Activated naive CD8-positive, alpha-beta T cell treated with anti-CD3 and anti-CD28 coated beads, Interleukin-2, amount 50 U/mL, for 24 hours (primary cell): ENCODE measurements at regions not wholly inside any gene's neighbourhood (a gene's known extent, or its start where the extent isn't known, plus 50 kb on each side); places are given as distances from the start of the nearest gene placed in this dataset.

Experiments used
- ATAC-seq: fragments of 150-1000 bp; cut with Tn5 transposase; one replicate; pipeline ENCODE4 v1.10.0; 2021
- DNase-seq: peaks from one replicate; pipeline ENCODE4 v3.0.0; 2021
- H3K27ac Mint-ChIP-seq: one replicate; pipeline ENCODE4 v1.8.0; 2021; ENCODE audit warnings: mild to moderate bottlenecking, mixed read lengths
- H3K27me3 Mint-ChIP-seq: one replicate; pipeline ENCODE4 v1.8.0; 2021; ENCODE audit warnings: mixed read lengths
- H3K36me3 Mint-ChIP-seq: one replicate; pipeline ENCODE4 v1.8.0; 2021; ENCODE audit warnings: low read depth, mixed read lengths
- H3K4me1 Mint-ChIP-seq: one replicate; pipeline ENCODE4 v1.8.0; 2021; ENCODE audit warnings: mixed read lengths
- H3K4me3 Mint-ChIP-seq: one replicate; pipeline ENCODE4 v1.8.0; 2021; ENCODE audit warnings: mild to moderate bottlenecking, moderate library complexity, mixed read lengths
- H3K9me3 Mint-ChIP-seq: one replicate; pipeline ENCODE4 v1.8.0; 2021; ENCODE audit warnings: mixed read lengths

- no peaks in the 10 kb centered on the region for H3K27me3 Mint-ChIP-seq
- no peaks in the 10 kb centered on the region for H3K36me3 Mint-ChIP-seq
- no peaks in the 10 kb centered on the region for H3K9me3 Mint-ChIP-seq
- ATAC-seq = no peak
- no peak overlapping the region for H3K4me3 Mint-ChIP-seq
- no peak for DNase-seq
- H3K4me1 Mint-ChIP-seq = peaks cover 54% of the 10 kb centered on the region
- H3K27ac Mint-ChIP-seq = no peak overlapping the region
Observed at GRCh38 chr3:68059628-68060152, 405.3 kb upstream of the SUCLG2 start.

GRCh38 chr3:68057637-68058320 is 403.4 kb upstream of the SUCLG2 start:
- no peaks in the 10 kb centered on the region for H3K9me3 Mint-ChIP-seq
- H3K4me1 Mint-ChIP-seq = peaks cover 54% of the 10 kb centered on the region
- H3K4me3 Mint-ChIP-seq = no peak overlapping the region
- no peaks in the 10 kb centered on the region for H3K27me3 Mint-ChIP-seq
- H3K27ac Mint-ChIP-seq = peak overlapping the region; percentile 49
- ATAC-seq (peak; percentile 91), DNase-seq (peak; percentile 42)
- H3K36me3 Mint-ChIP-seq = no peaks in the 10 kb centered on the region

- no peak for ATAC-seq
- H3K36me3 Mint-ChIP-seq = no peaks in the 10 kb centered on the region
- no peak overlapping the region for H3K27ac Mint-ChIP-seq
- H3K4me1 Mint-ChIP-seq = peaks cover 45% of the 10 kb centered on the region
- DNase-seq = no peak
- no peak overlapping the region for H3K4me3 Mint-ChIP-seq
- H3K9me3 Mint-ChIP-seq = no peaks in the 10 kb centered on the region
- H3K27me3 Mint-ChIP-seq = no peaks in the 10 kb centered on the region
Observed at GRCh38 chr3:68056556-68056955, 402.1 kb upstream of the SUCLG2 start.

GRCh38 chr3:68055215-68055614 is 400.8 kb upstream of the SUCLG2 start:
- H3K27me3 Mint-ChIP-seq = no peaks in the 10 kb centered on the region
- no peak for ATAC-seq
- no peaks in the 10 kb centered on the region for H3K36me3 Mint-ChIP-seq
- no peak for DNase-seq
- H3K27ac Mint-ChIP-seq = no peak overlapping the region
- peaks cover 35% of the 10 kb centered on the region for H3K4me1 Mint-ChIP-seq
- H3K4me3 Mint-ChIP-seq = no peak overlapping the region
- no peaks in the 10 kb centered on the region for H3K9me3 Mint-ChIP-seq

- Mint-ChIP-seq H3K4me1 (no peaks in the 10 kb centered on the region), H3K36me3 (no peaks in the 10 kb centered on the region)
- no peak for ATAC-seq
Observed at GRCh38 chr3:68049776-68050175, 395.4 kb upstream of the SUCLG2 start.

GRCh38 chr3:68045976-68046375 is 391.6 kb upstream of the SUCLG2 start:
- H3K36me3 Mint-ChIP-seq = no peaks in the 10 kb centered on the region
- H3K9me3 Mint-ChIP-seq = peaks cover 10% of the 10 kb centered on the region
- H3K4me3 Mint-ChIP-seq = no peak overlapping the region
- no peaks in the 10 kb centered on the region for H3K4me1 Mint-ChIP-seq
- H3K27me3 Mint-ChIP-seq = no peaks in the 10 kb centered on the region
- ATAC-seq (no peak), DNase-seq (no peak)
- H3K27ac Mint-ChIP-seq = no peak overlapping the region

More at GRCh38 chr3:68049776-68050175, 395.4 kb upstream of the SUCLG2 start:
- H3K9me3 Mint-ChIP-seq = peaks cover 10% of the 10 kb centered on the region
- H3K27me3 Mint-ChIP-seq = no peaks in the 10 kb centered on the region
- no peak for DNase-seq
- H3K4me3 Mint-ChIP-seq = no peak overlapping the region
- H3K27ac Mint-ChIP-seq = no peak overlapping the region

- H3K27ac Mint-ChIP-seq = no peak overlapping the region
- H3K27me3 Mint-ChIP-seq = no peaks in the 10 kb centered on the region
- DNase-seq (no peak), ATAC-seq (no peak)
- no peaks in the 10 kb centered on the region for H3K36me3 Mint-ChIP-seq
- H3K4me1 Mint-ChIP-seq = no peaks in the 10 kb centered on the region
- H3K4me3 Mint-ChIP-seq = no peak overlapping the region
- H3K9me3 Mint-ChIP-seq = peaks cover 3% of the 10 kb centered on the region
Observed at GRCh38 chr3:68033867-68034266, 379.5 kb upstream of the SUCLG2 start.

GRCh38 chr3:68032209-68032608 is 377.8 kb upstream of the SUCLG2 start:
- H3K27me3 Mint-ChIP-seq = no peaks in the 10 kb centered on the region
- H3K4me3 Mint-ChIP-seq = no peak overlapping the region
- DNase-seq = no peak
- no peaks in the 10 kb centered on the region for H3K4me1 Mint-ChIP-seq
- H3K9me3 Mint-ChIP-seq = peaks cover 3% of the 10 kb centered on the region
- no peak overlapping the region for H3K27ac Mint-ChIP-seq
- no peak for ATAC-seq
- H3K36me3 Mint-ChIP-seq = no peaks in the 10 kb centered on the region

- H3K4me3 Mint-ChIP-seq = no peak overlapping the region
- no peaks in the 10 kb centered on the region for H3K27me3 Mint-ChIP-seq
- H3K9me3 Mint-ChIP-seq = no peaks in the 10 kb centered on the region
- ATAC-seq = no peak
- H3K4me1 Mint-ChIP-seq = peaks cover 6% of the 10 kb centered on the region
- no peaks in the 10 kb centered on the region for H3K36me3 Mint-ChIP-seq
- H3K27ac Mint-ChIP-seq = peak overlapping the region; percentile 21
- DNase-seq = no peak
Observed at GRCh38 chr3:68025189-68025588, 370.8 kb upstream of the SUCLG2 start.

- Mint-ChIP-seq H3K27ac (no peak overlapping the region), H3K9me3 (no peaks in the 10 kb centered on the region), H3K4me3 (no peak overlapping the region), H3K36me3 (no peaks in the 10 kb centered on the region), H3K4me1 (peaks cover 2% of the 10 kb centered on the region), H3K27me3 (no peaks in the 10 kb centered on the region)
- ATAC-seq = no peak
- DNase-seq = no peak
Observed at GRCh38 chr3:68019876-68020275, 365.5 kb upstream of the SUCLG2 start.

- Mint-ChIP-seq H3K36me3 (no peaks in the 10 kb centered on the region), H3K27me3 (no peaks in the 10 kb centered on the region), H3K4me1 (peaks cover 2% of the 10 kb centered on the region), H3K27ac (no peak overlapping the region), H3K9me3 (no peaks in the 10 kb centered on the region), H3K4me3 (no peak overlapping the region)
- no peak for ATAC-seq
- no peak for DNase-seq
Observed at GRCh38 chr3:68018275-68018674, 363.9 kb upstream of the SUCLG2 start.

- Mint-ChIP-seq H3K36me3 (no peaks in the 10 kb centered on the region), H3K27ac (no peak overlapping the region), H3K4me1 (peaks cover 2% of the 10 kb centered on the region), H3K4me3 (no peak overlapping the region), H3K27me3 (no peaks in the 10 kb centered on the region), H3K9me3 (no peaks in the 10 kb centered on the region)
- ATAC-seq (no peak), DNase-seq (no peak)
Observed at GRCh38 chr3:68017069-68017468, 362.7 kb upstream of the SUCLG2 start.

- Mint-ChIP-seq H3K27ac (no peak overlapping the region), H3K4me3 (no peak overlapping the region), H3K4me1 (peaks cover 9% of the 10 kb centered on the region), H3K27me3 (peaks cover 22% of the 10 kb centered on the region), H3K9me3 (no peaks in the 10 kb centered on the region), H3K36me3 (no peaks in the 10 kb centered on the region)
- no peak for ATAC-seq
- DNase-seq = no peak
Observed at GRCh38 chr3:68009900-68010299, 355.5 kb upstream of the SUCLG2 start.

GRCh38 chr3:68007621-68008226 is 353.3 kb upstream of the SUCLG2 start:
- H3K27me3 Mint-ChIP-seq = peaks cover 30% of the 10 kb centered on the region
- H3K36me3 Mint-ChIP-seq = no peaks in the 10 kb centered on the region
- no peaks in the 10 kb centered on the region for H3K9me3 Mint-ChIP-seq
- peak overlapping the region; percentile 78 for H3K4me3 Mint-ChIP-seq
- peaks cover 9% of the 10 kb centered on the region for H3K4me1 Mint-ChIP-seq
- no peak overlapping the region for H3K27ac Mint-ChIP-seq
- peak; percentile 84 for ATAC-seq
- DNase-seq = peak; percentile 25

- no peaks in the 10 kb centered on the region for H3K36me3 Mint-ChIP-seq
- peaks cover 30% of the 10 kb centered on the region for H3K27me3 Mint-ChIP-seq
- ATAC-seq = no peak
Observed at GRCh38 chr3:68006646-68007045, 352.2 kb upstream of the SUCLG2 start.

More at GRCh38 chr3:68006646-68007045, 352.2 kb upstream of the SUCLG2 start:
- no peak for DNase-seq
- H3K4me1 Mint-ChIP-seq = peaks cover 9% of the 10 kb centered on the region
- no peak overlapping the region for H3K4me3 Mint-ChIP-seq
- no peak overlapping the region for H3K27ac Mint-ChIP-seq
- no peaks in the 10 kb centered on the region for H3K9me3 Mint-ChIP-seq
